HG03097 (cell line): ENCODE measurements at regions not wholly inside any gene's neighbourhood (a gene's known extent, or its start where the extent isn't known, plus 50 kb on each side); places are given as distances from the start of the nearest gene placed in this dataset.

Experiments
- ATAC-seq: cut with Tn5 transposase; IDR thresholded peaks from one replicate; pipeline ENCODE4 v1.9.1; 2021; ENCODE audit not compliant: unreplicated experiment, low FRiP score

GRCh38 chr16:82363026-82363816, 193.2 kb upstream of the MPHOSPH6 start:
- no peak for ATAC-seq

GRCh38 chr16:82361885-82362284, 191.9 kb upstream of the MPHOSPH6 start:
- ATAC-seq: no peak

- ATAC-seq: no peak
Measured at GRCh38 chr16:82360024-82360783, 190.2 kb upstream of the MPHOSPH6 start.

- ATAC-seq: no peak
Measured at GRCh38 chr16:82358606-82359221, 188.7 kb upstream of the MPHOSPH6 start.

GRCh38 chr16:82358161-82358560, 188.1 kb upstream of the MPHOSPH6 start:
- ATAC-seq: no peak

GRCh38 chr16:82357237-82357636, 187.2 kb upstream of the MPHOSPH6 start:
- no peak for ATAC-seq

GRCh38 chr16:82350560-82350959, 180.5 kb upstream of the MPHOSPH6 start:
- ATAC-seq: no peak

- no peak for ATAC-seq
Measured at GRCh38 chr16:82345318-82345717, 175.3 kb upstream of the MPHOSPH6 start.

- ATAC-seq: no peak
Measured at GRCh38 chr16:82344157-82344556, 174.1 kb upstream of the MPHOSPH6 start.

GRCh38 chr16:82341146-82341669, 171.2 kb upstream of the MPHOSPH6 start:
- ATAC-seq: no peak

- ATAC-seq: no peak
Measured at GRCh38 chr16:82340531-82340930, 170.5 kb upstream of the MPHOSPH6 start.

- ATAC-seq: no peak
Measured at GRCh38 chr16:82337355-82337754, 167.3 kb upstream of the MPHOSPH6 start.

GRCh38 chr16:82331974-82332750, 162.1 kb upstream of the MPHOSPH6 start:
- ATAC-seq: no peak

- ATAC-seq: no peak
Measured at GRCh38 chr16:82331397-82331796, 161.4 kb upstream of the MPHOSPH6 start.

- no peak for ATAC-seq
Measured at GRCh38 chr16:82329504-82330192, 159.6 kb upstream of the MPHOSPH6 start.

GRCh38 chr16:82328881-82329469, 159.0 kb upstream of the MPHOSPH6 start:
- ATAC-seq: no peak

GRCh38 chr16:82323171-82323570, 153.1 kb upstream of the MPHOSPH6 start:
- no peak for ATAC-seq

- no peak for ATAC-seq
Measured at GRCh38 chr16:82322177-82322576, 152.2 kb upstream of the MPHOSPH6 start.

- no peak for ATAC-seq
Measured at GRCh38 chr16:82319038-82319437, 149.0 kb upstream of the MPHOSPH6 start.
